T-helper 2 cell treated with Interferon-gamma antibody and Interleukin-4, amounts not matched to agents 5 μg/mL and 100 μg/mL, for 36 hours (primary cell): ENCODE measurements at regions not wholly inside any gene's neighbourhood (a gene's known extent, or its start where the extent isn't known, plus 50 kb on each side); places are given as distances from the start of the nearest gene placed in this dataset.

Experiments used
- DNase-seq: peaks from one replicate; pipeline ENCODE4 v3.0.0; 2021; ENCODE audit warnings: low spot score
- H3K27ac Mint-ChIP-seq: one replicate; pipeline ENCODE4 v1.8.0; 2021; ENCODE audit warnings: mild to moderate bottlenecking, mixed read lengths
- H3K27me3 Mint-ChIP-seq: one replicate; pipeline ENCODE4 v1.8.0; 2021; ENCODE audit warnings: low read depth, mixed read lengths
- H3K36me3 Mint-ChIP-seq: one replicate; pipeline ENCODE4 v1.8.0; 2021; ENCODE audit warnings: low read depth, mixed read lengths
- H3K4me1 Mint-ChIP-seq: one replicate; pipeline ENCODE4 v1.8.0; 2021; ENCODE audit warnings: low read depth, mixed read lengths
- H3K4me3 Mint-ChIP-seq: one replicate; pipeline ENCODE4 v1.8.0; 2022; ENCODE audit warnings: mild to moderate bottlenecking, moderate library complexity, mixed read lengths
- H3K9me3 Mint-ChIP-seq: one replicate; pipeline ENCODE4 v1.8.0; 2021; ENCODE audit warnings: mixed read lengths

DNA sequence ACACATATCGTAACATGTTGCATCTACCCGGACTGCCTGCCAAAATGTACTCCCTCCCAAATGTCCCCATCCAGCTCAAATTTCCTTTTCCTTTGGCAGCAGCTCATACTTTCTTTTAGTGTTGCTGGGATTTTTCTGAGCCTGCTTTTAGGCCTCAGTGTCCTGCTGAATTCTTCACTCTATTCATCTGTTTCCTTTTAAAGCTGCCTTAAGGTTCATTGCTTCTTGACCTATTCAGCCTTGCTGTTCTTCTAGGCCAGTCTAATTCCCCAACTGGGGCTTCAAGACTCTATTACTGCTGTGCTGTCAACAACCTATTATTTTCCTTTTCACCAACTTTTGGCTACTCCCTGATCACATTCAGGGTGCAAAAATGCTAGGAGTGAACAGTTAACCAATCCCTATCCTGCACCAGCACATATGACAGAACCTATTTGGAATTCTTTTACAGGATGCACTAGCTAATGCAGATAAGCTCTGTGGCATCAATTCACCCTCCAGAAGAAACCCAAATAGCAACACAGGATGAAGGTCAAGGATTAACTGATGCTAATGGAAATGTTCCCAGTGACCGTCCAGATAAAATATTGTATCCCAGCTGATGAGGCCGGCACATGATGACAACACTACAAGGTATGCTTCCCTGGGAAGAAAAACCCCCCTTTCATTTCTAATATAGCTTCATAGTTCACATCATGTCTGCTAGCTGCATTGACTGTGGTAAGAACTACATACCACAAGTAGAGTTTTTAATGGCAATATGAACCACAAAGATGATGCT, 114.7 kb upstream of the TTC29 start:
- Mint-ChIP-seq H3K27ac (no peak overlapping the region), H3K27me3 (peaks cover 2% of the 10 kb centered on the region), H3K4me3 (no peak overlapping the region), H3K36me3 (no peaks in the 10 kb centered on the region), H3K9me3 (no peaks in the 10 kb centered on the region), H3K4me1 (peaks cover 10% of the 10 kb centered on the region)
- no peak for DNase-seq

DNA sequence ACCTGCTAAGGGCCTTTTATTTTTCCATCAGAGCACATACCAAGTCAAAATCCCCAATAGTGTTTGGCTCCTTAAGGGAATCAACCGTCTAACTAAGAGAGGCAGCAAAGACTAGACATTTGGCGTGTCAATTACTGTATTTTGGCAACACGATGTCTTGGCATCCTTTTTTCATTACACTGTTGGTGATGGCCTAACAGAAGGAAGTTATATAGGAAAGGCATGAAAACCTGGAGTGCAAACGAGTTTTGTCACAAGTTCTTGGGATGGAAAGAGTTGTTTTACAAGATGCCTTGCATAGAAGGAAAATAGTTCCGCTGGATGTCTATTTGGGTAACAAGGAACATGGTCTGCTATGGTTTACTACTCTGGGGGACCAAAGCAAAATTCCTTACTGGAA, 119.2 kb upstream of the TTC29 start:
- no peak overlapping the region for H3K4me3 Mint-ChIP-seq
- DNase-seq, result no peak
- no peaks in the 10 kb centered on the region for H3K9me3 Mint-ChIP-seq
- H3K4me1 Mint-ChIP-seq, result no peaks in the 10 kb centered on the region
- no peak overlapping the region for H3K27ac Mint-ChIP-seq
- H3K36me3 Mint-ChIP-seq, result no peaks in the 10 kb centered on the region
- peaks cover 4% of the 10 kb centered on the region for H3K27me3 Mint-ChIP-seq

DNA sequence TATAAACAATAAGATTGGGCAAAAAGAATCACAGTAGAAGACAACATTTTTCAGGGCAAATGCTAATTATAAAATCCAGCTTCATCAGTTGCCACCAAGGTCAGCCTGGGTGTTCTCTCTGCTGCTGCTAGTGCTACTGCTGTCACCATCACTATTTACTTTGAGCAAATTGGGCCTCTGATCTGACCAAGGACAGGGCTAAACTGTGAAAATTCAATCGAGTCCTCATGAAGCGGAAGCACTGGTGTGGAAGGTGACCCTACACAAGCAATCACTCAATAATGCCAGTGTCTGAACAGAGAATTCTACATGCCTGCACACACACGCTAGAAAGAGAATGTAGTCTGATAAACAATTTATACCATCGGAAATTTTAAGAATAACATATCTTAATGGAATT, 122.9 kb upstream of the TTC29 start:
- no peak overlapping the region for H3K4me3 Mint-ChIP-seq
- no peaks in the 10 kb centered on the region for H3K36me3 Mint-ChIP-seq
- DNase-seq, result no peak
- H3K9me3 Mint-ChIP-seq, result no peaks in the 10 kb centered on the region
- no peaks in the 10 kb centered on the region for H3K4me1 Mint-ChIP-seq
- H3K27me3 Mint-ChIP-seq, result peaks cover 3% of the 10 kb centered on the region
- H3K27ac Mint-ChIP-seq, result no peak overlapping the region

DNA sequence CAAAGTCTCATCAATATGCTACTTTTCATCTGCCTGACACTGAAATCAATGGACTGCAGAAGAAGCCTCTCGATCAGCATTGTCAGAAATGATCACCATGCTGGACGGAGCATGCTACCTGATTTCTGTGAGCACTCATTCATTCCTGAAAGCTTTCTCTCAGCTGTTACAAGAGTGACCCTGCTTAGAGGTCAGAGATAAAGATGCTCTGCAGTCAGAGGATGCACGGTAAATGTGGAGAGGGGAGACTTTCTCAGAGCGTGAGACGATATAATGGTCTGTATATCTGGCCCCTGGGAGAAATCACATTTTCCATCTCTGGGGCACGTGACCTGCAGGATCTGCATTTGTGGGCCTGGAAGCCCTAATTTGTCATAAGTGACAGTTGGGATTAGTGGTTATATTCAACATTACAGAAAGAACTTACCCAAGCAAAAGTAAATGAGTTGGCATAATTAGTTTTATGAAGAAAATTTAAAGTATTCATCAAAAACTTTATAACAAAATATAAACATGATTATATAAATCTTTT, 125.6 kb upstream of the TTC29 start:
- no peak for DNase-seq
- Mint-ChIP-seq H3K27me3 (no peaks in the 10 kb centered on the region), H3K4me3 (no peak overlapping the region), H3K9me3 (no peaks in the 10 kb centered on the region), H3K36me3 (no peaks in the 10 kb centered on the region), H3K27ac (no peak overlapping the region), H3K4me1 (no peaks in the 10 kb centered on the region)

DNA sequence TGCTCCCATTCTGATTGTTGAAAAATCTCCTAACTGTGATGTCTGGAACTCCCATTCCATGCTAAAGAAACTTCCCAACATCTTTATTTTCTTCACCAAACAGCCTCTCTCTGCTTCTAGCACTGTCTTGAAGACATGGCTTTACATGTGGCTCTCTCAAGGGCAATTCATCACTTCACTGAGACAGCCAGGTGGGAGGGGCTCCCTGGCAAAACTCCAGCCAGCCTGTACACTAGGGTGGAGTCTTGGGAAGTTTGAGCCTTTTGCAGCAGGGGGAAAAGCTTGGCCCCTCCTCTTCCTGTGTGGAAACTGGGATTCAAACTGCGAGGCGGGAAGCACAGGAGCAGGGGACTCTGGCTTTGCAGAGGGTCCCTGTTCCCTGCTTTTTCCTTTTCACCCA, 130.5 kb upstream of the TTC29 start:
- Mint-ChIP-seq H3K4me3 (no peak overlapping the region), H3K36me3 (no peaks in the 10 kb centered on the region), H3K9me3 (no peaks in the 10 kb centered on the region), H3K4me1 (no peaks in the 10 kb centered on the region), H3K27ac (no peak overlapping the region), H3K27me3 (no peaks in the 10 kb centered on the region)
- DNase-seq, result no peak

DNA sequence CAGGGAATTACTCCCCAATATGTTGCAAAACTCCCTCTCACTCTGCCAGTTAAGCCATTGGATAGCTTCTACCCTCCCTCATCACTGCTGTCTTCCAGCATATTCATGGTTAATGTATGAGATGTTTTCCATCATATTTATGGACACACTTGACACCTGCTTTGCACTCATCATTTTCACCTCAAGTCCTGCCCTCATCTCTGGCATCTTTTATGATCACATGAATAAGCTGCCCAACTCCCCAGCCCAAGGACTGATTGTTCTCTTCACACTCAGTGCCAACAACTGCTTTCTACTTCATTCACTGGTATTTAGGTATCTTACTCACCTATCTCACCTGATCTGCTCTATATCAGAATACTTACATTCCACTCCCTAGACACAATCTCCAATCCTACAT, 131.1 kb upstream of the TTC29 start:
- Mint-ChIP-seq H3K27ac (no peak overlapping the region), H3K36me3 (no peaks in the 10 kb centered on the region), H3K9me3 (no peaks in the 10 kb centered on the region), H3K4me3 (no peak overlapping the region), H3K4me1 (no peaks in the 10 kb centered on the region), H3K27me3 (no peaks in the 10 kb centered on the region)
- DNase-seq, result no peak

DNA sequence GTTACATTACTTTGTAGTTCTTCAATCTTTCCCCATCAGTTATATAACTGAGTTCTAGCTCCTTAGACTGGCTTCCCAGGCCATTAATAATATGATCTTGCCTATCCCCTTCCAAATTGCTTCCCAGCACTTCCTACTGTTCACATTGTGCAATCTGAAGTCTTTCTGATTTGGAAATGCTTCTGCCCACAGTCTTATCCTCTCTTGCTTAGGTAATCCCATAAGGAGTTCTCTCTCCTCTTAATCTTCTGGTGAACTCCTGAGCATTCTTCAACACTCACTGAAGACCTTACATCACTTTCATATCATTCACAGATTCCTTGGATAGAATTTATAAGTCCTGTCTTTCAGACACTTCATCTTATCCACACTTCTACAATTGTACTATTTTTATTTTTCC, 132.7 kb upstream of the TTC29 start:
- H3K27me3 Mint-ChIP-seq, result no peaks in the 10 kb centered on the region
- H3K36me3 Mint-ChIP-seq, result no peaks in the 10 kb centered on the region
- H3K9me3 Mint-ChIP-seq, result no peaks in the 10 kb centered on the region
- DNase-seq, result no peak
- no peak overlapping the region for H3K4me3 Mint-ChIP-seq
- no peaks in the 10 kb centered on the region for H3K4me1 Mint-ChIP-seq
- no peak overlapping the region for H3K27ac Mint-ChIP-seq

DNA sequence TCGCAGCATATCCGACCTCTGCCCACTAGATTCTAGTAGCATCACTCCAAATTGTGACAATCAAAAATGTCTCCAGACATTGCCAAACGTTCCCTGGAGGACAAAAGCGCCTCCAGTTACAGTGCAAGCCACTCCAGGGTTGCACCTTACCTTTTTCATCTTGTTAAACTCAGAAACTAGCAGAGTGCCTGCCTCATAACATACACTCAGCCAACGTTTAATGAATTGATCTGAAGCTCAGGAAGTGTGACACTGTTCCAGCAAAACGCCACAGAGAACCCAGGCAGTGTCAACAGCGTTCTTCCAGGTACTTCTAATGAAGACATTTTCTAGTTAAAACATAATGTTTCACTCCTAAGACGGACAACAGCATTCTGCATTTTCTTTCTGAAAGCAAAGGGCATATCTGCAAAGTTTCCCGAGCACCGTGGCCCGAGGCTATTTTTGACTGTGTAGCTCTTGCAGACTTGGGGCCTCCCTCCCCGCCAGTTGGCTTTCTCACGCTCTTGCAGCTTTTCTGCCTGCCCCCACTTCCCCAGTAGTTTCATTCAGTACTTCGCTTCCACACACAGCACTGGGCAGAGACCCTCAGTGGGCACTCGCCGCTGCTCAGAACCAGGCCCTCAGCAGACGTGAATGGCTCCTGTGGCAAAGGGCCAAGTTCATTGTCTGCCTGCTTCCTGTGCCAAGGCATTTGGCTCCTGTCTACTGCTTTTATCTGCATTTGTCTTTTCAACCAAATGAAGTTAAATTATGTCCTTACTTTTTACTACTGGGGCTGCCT, 133.4 kb upstream of the TTC29 start:
- H3K4me3 Mint-ChIP-seq, result no peak overlapping the region
- no peak for DNase-seq
- no peaks in the 10 kb centered on the region for H3K27me3 Mint-ChIP-seq
- H3K27ac Mint-ChIP-seq, result no peak overlapping the region
- no peaks in the 10 kb centered on the region for H3K9me3 Mint-ChIP-seq
- H3K36me3 Mint-ChIP-seq, result no peaks in the 10 kb centered on the region
- H3K4me1 Mint-ChIP-seq, result no peaks in the 10 kb centered on the region

DNA sequence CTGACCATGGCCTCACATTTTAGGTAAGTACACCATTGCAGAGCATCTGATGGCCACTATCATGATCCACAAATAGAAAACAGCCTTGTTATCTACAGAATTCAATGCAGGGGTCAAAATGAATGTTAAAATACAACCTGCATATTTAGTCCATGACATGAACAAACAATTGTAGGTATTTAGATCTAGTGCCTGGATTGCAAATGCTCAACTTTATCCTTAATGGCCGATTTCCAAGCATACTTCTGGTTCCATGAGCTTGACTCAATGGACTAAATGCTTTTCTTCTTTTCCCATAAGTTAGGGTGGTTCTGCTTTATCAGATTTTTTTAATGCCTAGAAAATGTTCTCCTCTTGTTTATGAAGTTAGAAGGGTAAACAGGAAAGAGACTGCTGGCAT, 139.2 kb upstream of the TTC29 start:
- DNase-seq, result no peak
- H3K4me3 Mint-ChIP-seq, result no peak overlapping the region
- no peaks in the 10 kb centered on the region for H3K9me3 Mint-ChIP-seq
- H3K4me1 Mint-ChIP-seq, result no peaks in the 10 kb centered on the region
- no peaks in the 10 kb centered on the region for H3K36me3 Mint-ChIP-seq
- peaks cover 4% of the 10 kb centered on the region for H3K27me3 Mint-ChIP-seq
- H3K27ac Mint-ChIP-seq, result no peak overlapping the region

DNA sequence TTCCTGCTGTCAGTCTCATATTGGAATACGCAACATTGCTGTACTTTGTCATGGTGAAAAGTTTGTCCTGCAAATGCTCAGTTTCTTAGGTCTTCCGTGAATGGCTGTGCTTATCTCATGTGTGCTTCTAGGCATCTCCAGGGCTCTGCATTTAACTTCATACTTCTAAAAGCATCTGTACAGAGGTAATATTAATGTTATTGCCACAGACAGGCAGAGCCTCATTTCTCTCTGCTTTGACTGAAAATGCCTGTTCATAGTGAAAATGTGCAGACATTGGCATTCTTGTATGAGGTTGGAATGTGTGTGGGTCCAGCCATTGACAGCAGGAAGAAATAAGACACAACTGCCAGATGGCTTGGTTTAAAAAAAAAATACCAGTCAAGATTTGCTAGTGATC, 140.1 kb upstream of the TTC29 start:
- H3K4me1 Mint-ChIP-seq, result no peaks in the 10 kb centered on the region
- H3K9me3 Mint-ChIP-seq, result no peaks in the 10 kb centered on the region
- H3K36me3 Mint-ChIP-seq, result no peaks in the 10 kb centered on the region
- no peak for DNase-seq
- H3K4me3 Mint-ChIP-seq, result no peak overlapping the region
- peaks cover 4% of the 10 kb centered on the region for H3K27me3 Mint-ChIP-seq
- H3K27ac Mint-ChIP-seq, result no peak overlapping the region

DNA sequence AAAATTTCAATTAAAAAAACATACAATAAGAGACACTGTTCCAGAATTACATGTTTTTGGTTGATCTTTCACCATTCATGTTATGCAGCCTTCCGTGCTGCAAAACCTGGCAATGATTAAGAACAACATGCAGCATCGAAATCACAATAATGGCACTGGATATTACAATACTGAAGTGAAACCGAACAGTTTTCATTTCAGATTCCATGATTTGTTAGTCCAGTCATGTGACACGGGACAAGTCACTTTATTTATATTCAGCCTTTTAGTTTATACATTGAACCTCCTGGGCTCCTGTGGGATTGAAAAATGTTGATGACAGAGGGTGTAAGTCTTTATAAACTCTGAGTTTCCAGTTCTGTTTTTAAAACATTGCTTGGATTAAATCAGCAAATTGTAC, 142.5 kb upstream of the TTC29 start:
- H3K9me3 Mint-ChIP-seq, result no peaks in the 10 kb centered on the region
- H3K27ac Mint-ChIP-seq, result no peak overlapping the region
- peaks cover 7% of the 10 kb centered on the region for H3K27me3 Mint-ChIP-seq
- no peaks in the 10 kb centered on the region for H3K4me1 Mint-ChIP-seq
- no peak overlapping the region for H3K4me3 Mint-ChIP-seq
- no peak for DNase-seq
- H3K36me3 Mint-ChIP-seq, result no peaks in the 10 kb centered on the region

DNA sequence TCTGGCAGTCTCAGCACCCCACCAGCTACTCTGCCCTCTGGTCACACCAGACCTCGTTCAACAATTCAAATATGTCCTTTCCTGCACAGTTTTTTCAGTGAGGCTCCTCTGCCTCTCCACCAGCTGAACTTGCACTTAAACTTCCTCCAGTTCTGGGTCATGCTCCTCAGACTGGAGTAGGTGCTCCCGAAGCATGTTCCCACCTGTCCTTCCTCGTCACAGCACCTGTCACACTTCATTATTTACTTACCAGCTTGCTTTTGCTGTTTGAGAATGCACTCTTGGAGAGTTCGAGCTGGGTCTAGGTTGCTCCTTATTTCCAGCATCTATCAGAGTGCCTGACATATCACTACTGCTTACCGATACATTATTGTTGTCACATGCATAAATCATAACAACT, 144.8 kb upstream of the TTC29 start:
- Mint-ChIP-seq H3K27ac (no peak overlapping the region), H3K27me3 (peaks cover 7% of the 10 kb centered on the region), H3K36me3 (no peaks in the 10 kb centered on the region), H3K4me1 (no peaks in the 10 kb centered on the region), H3K9me3 (no peaks in the 10 kb centered on the region), H3K4me3 (no peak overlapping the region)
- DNase-seq, result no peak

DNA sequence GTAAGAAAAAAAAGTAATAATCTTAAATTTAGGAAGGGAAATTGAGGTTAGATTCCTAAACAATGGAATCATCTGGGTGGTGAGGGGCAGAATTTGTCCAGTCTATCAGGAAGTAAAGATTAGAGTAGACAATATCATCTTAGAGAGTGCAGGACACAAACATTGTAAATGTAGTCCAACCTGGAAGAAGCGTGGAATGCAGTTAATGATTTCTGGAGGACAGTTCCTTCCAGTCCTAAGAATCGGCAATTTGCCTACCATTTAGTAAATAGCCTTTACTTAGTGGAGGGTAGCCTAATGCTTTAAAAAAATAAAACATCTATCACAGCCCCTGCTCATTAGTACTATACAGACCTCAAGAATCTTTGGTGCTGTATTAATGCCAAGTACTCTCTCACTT, 147.5 kb upstream of the TTC29 start:
- Mint-ChIP-seq H3K9me3 (no peaks in the 10 kb centered on the region), H3K36me3 (no peaks in the 10 kb centered on the region), H3K4me3 (no peak overlapping the region), H3K27me3 (peaks cover 7% of the 10 kb centered on the region), H3K27ac (no peak overlapping the region), H3K4me1 (no peaks in the 10 kb centered on the region)
- no peak for DNase-seq

DNA sequence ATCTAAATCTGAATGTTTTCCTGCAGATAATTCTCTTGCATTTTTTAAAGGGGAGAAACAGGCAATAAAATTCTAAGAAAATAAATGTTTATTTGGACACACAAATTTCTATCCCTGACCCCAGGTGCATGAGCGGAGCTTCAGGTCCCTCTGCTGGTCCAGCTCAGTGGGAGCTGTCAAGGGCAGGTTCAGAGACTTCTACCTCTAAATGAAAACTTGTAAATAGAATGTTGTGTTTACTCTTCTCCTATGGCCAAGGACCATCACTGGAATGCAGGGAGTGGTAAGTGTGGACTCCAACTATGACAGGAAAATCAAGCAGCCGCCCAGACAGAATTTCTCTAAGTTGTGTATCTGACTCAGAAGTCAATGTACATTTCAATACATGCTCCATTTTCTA, 148.6 kb upstream of the TTC29 start:
- no peak for DNase-seq
- no peak overlapping the region for H3K4me3 Mint-ChIP-seq
- H3K27ac Mint-ChIP-seq, result no peak overlapping the region
- H3K9me3 Mint-ChIP-seq, result no peaks in the 10 kb centered on the region
- no peaks in the 10 kb centered on the region for H3K36me3 Mint-ChIP-seq
- H3K4me1 Mint-ChIP-seq, result no peaks in the 10 kb centered on the region
- peaks cover 5% of the 10 kb centered on the region for H3K27me3 Mint-ChIP-seq
